NCI-H526 (cell line): ENCODE measurements at regions not wholly inside any gene's neighbourhood (a gene's known extent, or its start where the extent isn't known, plus 50 kb on each side); places are given as distances from the start of the nearest gene placed in this dataset.

Experiments
- DNase-seq, 2 experiments: peaks; one replicate each; lab custom pipeline; 2025; lab: John Stamatoyannopoulos, UW

DNA sequence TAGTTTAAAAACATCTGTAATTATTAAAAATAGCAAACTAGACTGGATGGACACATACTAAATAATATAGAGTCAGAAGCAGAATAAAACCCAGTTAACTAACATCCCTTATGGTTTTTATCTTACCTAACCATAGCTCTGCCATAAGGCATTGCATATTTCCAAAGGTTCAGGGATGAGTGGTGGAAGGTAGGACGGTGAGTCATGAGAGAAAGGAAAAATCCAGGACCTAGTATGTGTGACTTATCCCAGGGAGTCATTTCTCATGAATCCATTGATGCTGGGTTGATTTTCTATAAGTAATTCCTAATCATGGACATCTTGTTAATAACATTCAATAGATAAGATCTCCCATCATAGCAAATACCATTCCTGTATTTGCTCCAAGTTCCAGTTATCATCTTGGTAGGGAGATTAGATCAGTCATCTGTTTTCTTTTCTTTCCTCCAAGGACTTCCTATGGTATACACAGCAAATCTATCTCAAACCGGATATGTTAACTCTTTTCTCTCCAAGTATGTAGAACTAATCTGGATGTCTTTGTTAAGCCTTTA is 490.7 kb upstream of the B3GALT2 start:
- DNase-seq, result no peak

DNA sequence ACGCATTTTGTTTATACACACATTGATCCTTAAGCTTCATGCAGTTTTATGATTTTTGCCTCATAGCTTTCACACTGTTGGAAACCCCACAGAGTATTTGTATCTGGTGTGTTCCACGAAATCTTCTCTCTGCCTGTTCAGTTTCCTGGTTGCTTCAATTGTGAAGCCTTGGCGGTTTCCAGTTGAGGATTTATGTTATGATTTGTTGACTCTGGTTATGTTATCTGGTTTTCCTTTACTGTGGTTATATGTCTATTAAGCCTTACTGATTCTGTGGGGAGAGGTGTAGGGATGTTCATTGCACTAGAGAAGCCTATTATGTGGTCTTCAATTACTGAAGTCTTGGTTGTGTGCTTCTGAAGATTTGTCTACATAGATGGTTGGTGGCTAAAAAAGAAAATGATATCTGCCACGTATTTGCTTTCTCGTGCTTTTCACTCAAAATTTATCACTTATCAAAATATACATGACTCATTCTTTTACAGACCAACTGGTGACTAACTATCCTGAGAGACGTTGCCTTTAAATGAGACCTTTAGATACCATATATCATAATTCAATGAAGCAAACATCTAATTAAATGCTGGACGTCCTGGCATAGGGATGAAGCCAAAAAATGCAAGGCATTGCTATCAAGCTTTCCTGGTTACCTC is 488.0 kb upstream of the B3GALT2 start:
- DNase-seq, result no peak

DNA sequence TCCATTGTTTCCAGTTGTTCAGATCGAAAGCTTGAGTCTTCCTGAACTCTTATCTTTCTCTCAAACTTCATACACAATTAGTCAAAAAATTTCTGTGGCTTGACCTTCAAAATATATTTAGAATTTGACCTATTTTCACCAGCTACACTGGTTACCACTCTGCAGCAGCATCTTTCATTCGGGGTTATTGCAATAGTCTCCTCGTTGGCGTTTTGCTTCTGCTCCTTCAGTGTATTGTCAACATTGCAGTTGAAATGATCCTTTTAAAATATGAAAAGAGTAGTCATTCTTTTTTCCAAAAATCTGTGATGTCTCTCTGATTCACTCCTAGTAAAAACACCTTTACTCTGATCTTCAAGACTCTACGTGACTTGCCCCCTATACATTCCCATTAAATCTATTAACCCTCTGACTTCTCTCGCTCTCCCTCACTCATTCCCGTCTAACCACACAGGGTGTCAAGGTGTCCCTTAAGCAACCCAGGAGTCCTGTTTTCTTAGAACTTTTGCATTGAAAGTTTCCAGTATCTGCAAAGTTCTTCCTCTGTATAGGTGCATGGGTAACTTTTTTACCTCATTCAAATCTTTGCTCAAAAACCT is 480.2 kb upstream of the B3GALT2 start:
- no peak for DNase-seq

DNA sequence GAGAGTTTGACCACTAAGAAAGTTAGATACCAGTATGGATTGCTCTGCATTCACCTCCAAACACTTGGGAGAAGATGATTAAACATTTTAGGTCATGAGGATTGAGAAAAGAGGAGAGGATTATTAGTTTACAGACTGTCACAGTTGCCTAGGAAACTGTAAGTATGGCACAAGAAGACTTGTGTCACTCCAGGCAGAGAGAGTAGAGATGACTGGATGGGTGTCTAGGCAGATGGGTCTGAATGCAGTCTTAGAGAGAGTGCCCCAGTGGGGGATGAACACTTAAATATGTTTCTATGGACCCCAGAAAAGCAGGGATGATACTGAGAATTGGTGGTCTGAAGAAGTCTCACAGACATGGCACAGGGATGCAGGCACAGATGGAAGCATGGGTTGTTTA is 477.6 kb upstream of the B3GALT2 start:
- DNase-seq, result no peak

DNA sequence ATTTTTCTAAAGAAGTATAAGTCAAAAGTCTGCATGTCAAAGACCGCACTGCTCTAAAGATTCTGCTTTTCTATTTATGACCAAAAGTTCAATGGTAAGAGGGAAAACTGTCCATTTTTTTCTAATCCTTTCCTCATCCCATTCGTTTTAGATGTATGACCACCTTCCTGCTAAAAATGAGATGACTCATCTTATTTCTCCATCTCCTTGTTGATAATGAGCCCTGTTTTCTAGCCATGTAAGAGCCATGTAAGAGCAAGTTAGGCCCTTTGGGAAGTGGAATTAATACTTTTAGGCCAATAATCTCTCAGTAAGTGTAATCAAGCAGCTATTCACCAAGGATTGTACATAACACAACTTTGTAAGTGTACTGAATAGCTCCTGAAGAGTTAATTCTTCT is 475.6 kb upstream of the B3GALT2 start:
- DNase-seq, result no peak

DNA sequence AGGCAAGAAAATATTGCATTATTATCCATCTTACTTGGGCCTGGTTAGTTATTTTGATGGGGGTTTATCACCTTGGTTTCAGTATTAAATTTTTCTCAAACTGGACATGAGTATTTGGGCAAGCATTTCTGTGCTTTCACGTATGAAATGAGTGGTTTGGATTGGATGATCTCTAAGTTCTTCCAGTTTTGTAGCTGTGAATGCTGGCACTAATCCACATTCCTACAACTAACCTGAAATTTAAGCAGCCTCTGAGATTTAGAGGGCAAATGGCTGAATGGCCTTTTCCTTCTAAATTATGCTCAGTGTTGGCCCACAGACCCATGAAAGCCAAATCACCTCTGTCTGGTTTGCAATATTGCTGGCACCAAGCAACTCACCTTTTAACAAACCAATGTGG is 475.0 kb upstream of the B3GALT2 start:
- DNase-seq, result no peak

DNA sequence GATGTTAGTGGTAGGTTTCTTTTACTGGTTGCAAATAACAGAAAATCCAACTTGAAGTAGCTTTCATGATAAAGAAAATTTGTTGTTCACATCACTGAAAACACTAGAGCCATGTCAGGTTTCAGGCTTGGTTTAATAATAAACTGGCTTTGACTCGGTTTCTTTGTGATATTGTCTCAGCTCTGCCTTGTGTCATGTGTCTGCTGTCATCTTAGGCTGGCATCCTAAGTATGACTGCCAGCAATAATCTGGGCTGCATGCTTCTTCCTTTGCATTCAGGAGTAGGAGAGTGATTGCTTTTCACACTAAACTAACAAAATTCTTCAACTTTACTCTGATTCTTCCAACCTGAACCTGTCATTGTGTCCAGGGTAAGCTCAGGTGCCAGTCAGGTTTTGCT is 474.0 kb upstream of the B3GALT2 start:
- no peak for DNase-seq

DNA sequence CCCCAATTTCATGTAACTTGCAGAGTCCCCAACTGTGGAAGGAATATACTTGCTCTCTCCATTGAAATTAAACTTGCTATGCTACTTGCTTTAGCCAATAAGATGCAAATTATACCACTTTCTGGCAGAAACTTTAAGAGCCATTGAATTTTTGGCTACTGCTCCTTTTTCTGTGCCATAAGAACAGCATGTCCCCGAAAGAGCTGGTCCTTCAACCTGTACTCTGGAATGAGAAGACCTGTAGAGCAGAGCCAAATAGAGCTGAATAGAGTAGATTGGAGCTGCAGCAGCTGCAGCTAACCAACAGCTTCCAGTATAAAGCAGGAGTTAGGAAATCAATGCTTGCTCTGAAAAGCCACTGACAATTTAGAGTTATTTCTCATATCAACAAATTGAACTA is 472.3 kb upstream of the B3GALT2 start:
- DNase-seq, result no peak

DNA sequence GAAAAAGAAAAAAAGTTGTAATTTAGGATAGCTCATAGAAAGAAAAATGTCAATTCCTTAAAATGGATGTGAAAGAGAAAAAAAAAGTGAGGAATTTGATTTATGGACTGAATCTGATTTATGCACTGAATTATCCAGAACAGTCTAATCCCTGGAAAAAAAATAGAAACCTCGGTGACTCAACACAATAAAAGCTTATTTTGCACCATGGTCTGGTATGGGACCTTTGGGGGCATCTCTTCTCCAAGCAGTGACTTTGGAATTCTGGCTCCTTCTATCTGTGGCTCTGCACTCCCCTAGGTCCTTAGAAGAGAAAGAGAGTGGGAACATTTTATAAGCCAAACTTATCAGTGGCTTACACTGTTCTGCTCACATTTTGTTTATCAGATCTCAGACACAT is 471.7 kb upstream of the B3GALT2 start:
- no peak for DNase-seq

DNA sequence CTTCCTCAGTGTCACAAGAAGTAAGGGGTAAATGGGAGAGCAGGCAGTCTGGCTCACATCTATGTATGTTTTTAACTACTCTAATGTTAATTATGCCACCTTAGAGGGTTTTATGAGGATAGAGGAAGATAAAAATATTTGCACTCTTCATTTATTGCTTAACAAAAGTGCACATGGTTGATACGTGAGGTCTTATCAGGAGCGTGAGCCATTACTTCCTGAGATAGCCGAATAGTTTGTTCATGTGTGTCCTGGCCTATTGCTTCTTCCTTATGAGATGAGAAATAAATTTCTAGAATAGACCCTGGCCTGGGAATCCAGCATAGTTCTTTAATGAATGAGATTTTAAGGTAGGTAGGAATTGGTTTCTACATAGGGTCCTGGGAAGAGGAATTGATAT is 471.1 kb upstream of the B3GALT2 start:
- DNase-seq, result no peak

DNA sequence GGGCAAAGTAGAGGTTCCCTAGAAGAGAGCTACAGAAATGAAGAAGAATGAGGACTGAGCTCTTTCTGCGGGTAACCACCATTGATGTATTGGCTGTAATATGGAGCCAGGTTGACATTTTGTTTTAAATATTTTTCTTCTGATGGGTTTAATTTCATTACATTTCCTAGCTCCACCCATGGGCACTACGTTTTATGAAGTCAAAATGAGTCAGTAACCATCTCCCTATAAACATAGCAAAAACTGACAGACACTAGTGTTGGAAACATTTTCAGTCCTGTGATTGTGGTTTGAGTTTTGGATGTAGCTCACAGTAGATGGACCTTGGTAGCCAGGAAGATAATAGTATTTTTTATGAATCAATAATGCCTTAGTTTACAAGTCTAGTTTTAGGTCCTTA is 470.4 kb upstream of the B3GALT2 start:
- no peak for DNase-seq

DNA sequence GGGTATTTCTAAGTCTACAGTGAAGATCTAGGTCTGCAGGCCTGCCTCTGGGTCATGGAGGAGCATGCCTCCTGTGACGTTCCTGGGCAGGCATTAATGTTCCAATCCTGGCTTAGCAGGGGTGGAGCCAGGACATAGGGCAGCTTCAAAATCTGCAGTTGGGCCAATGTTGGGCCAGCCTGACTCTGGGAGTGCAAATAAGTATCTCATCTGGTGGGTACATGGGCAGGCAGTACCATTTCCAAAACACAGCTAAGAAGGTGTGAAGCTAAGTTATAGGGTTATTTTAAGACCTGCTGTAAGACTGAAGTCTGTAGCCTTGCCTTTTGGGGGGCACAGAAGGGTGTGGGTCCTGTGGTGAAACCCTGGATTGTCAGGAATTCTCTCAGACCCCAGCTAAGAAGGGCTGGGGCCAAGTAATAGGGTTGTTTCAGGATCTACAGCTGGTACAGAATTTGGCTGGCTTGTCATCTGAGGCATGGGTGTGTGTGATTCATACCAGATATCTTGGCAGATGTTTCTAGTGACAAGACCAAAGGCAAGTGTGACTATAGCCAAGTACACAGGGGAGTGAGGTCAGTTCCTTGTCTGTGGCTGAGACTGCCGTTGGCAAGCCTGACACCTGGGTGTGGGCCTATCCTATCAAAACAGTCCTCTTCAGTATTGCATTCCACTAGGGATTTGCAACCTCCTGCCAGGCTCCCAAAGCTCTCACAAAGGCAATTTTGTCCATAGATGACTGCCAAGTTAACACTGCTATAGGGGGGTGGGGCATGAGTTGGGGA is 468.7 kb upstream of the B3GALT2 start:
- DNase-seq, result no peak

DNA sequence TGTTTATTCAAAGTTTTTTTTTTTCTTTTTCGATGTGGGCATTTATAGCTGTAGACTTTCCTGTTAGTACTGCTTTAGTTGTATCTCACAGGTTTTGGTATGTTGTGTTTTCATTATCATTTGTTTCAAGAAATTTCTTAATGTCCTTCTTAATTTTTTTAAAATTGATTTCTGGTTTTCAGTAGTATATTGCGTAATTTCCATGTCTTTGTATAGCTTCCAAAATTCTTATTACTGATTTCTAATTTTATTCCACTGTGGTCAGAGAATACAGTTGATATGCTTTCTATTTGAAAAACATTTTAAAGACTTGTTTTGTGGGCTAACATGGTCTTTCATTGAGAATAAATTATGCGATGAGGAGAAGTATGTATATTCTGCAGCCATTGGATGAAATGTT is 463.2 kb upstream of the B3GALT2 start:
- no peak for DNase-seq

DNA sequence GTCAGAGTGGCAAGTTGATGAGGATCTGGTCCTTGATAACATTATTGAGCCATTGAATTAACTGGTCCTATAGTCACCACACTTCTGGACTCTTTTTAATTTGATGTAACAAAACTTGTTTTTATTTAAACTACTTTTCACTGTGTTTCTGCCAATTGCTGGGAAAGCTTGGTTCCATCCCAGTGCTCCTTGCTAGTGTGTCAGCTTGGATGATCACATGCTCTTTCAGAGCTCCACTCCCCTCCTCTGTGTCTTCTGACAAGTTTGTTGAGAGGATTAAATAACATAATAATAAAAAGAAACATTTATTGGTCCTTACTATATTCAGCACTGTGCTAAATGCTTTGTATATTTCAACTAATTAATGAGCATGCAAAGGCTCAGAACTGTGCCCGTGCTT is 448.5 kb upstream of the B3GALT2 start:
- no peak for DNase-seq

DNA sequence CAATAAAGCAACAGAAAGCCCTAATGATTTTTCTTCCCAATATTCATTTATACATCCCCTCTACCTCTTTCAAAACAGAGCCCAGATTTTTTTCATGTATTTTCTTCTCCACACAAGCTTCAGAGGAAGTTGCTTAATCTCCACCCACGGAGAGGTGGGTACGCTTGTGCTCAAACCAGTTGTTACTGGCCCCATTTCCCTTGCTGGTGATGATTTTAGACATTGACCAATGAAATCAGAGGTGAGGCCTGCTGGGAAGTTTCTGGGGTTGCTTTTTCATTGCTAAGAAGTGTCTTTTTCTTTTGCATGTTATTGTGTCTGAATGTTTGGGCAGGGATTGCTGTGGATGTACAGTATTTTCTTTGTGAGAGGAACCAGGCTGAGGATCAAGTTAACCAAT is 448.1 kb upstream of the B3GALT2 start:
- no peak for DNase-seq

DNA sequence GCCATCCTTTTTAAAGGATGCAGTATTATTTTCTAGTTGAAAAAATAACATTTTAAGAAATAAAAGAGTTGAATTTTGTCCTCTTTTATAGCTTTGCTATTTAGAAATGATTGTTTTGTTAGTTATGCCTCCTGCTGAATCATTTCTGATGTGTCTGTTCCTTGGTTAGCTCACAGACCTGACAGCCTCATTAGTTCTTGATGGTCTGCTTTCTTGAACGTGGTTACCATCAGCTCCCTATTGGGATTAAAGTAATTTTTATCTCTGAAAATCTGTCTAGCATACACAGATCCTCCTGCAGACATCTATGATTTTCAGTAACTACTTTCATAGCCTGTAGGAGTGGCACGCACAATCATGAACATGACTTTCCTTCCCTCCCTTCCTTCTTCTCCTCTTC is 447.6 kb upstream of the B3GALT2 start:
- no peak for DNase-seq

DNA sequence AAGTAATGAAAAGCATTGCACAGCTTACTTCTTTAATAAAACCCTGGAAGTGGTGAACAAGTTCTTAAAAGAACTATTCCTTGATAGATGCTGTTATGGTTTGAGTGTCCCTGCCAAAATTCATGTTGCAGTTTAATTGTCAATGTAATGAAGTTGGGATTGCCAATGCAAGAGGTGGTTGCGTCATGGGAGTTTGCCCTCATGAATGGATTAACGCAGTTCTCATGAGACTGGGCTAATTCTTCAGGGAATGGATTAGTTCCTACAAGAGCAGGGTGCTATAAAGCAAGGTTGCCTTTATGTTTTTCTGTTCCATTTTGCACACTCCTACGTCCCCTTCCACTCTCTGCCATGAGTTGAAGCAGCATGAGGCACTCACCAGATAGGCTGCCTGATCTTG is 446.7 kb upstream of the B3GALT2 start:
- no peak for DNase-seq

DNA sequence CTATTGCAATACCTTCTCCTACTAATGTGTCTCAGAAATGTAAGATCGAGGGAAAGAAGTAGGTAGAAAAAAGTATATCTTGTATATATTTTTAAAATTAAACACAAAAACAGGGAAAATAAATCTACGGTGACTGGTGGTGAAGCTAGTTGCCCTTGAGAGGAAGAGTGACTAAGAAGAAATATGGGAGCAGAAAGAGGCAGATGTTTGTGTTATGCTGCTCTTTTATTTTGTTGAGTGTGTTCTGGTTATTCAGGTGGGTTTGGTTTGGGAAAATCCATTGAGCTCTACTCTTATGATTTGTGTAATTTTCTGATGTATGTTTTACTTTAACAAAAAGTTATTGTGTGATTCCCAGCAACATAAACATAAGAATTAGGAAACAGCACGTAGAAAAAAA is 444.9 kb upstream of the B3GALT2 start:
- no peak for DNase-seq

DNA sequence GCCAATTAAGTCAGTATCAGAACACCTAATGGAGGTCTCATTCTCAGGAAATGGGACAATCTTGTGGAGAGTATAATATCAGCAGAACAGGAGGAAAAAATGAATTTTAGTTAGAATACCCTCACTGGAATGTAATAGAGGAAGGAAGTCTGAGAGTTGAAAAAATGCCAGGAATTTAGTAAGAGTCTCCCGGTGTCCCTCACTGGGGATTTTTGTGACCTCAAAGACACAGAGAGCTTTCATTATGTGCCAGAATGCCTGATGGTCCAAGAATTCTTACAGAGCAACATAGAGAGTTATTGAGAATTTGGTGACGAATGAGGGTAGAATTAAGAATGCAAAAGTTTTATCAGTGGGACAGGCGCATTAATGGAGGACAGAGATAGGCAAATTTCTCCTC is 443.5 kb upstream of the B3GALT2 start:
- DNase-seq, result no peak

DNA sequence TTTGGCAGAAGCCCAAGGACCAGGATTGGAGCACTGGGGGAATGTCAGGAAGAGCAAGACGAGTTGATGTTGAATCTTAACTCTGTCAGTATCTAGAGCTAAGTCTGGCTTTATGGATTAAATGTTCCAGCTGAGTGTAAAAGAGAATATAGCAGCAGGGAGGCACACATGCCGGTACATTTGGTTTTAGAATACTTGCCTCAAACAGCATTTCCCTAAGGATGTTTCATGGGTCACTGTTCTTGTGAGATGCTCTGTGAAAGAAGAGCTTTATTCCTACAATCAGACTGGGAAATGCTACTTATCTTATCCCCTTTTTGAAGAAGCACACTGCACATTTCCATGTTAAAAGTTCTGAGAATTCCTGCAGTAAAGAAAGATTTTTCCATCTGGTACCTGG is 440.3 kb upstream of the B3GALT2 start:
- no peak for DNase-seq

DNA sequence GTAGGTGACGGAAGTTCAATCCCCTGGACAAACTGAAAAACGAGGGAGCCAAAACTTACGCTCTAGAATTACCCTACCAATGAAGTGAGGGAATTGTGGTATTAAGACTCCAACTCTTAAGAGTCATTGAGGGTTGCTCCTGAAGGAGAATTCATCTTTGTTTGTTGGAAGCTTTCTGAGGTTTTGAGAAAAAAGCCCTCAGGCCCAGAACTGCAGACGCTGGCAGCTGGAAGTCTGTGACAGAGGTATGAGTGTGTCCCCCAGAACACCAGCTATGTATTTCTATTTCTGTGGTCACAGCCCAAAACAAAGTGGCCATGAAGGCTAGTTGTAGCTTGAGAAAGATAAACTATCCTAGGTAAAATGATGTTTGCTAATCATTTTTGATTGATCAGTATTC is 438.8 kb upstream of the B3GALT2 start:
- DNase-seq, result no peak

DNA sequence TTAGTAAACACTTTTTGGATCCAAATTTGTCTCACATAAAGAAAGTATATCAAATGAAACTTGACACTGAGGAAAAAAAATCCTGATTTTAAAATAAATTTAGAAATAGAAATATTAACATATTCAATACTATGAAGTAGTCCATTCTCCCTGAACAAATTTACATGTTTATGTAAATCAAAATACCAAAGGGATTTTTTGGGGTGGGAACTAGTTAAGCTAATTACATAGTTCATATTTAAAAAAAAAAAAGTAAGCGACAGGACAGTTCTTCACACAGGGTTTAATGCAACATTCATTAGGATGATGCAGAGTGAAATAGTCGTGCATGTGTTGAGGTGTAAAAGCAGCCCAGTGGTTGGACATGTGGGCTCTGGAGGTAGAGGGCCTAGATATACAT is 433.5 kb upstream of the B3GALT2 start:
- DNase-seq, result no peak

DNA sequence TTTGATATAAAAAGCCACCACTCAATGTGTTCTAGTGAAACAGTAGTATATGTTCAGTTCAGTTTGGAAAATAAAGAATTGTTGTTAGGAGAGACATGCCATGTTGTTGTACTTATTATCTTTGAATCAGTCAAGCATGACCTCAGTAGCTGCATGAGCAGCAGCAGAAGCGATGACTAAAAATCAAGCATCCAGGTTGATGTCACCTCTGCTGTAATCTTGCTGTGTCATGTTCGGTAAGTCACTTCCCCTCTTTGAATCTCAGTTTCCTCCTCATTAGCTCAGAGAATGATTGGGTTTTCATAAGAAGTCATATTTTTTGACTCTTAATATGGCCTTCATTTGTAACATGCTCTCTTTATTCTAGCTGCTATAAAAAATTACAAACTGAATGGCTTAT is 428.4 kb upstream of the B3GALT2 start:
- no peak for DNase-seq
